ENCODE measurements at regions not wholly inside any gene's neighbourhood (a gene's known extent, or its start where the extent isn't known, plus 50 kb on each side); places are given as distances from the start of the nearest gene placed in this dataset.
"Not testable (repeated sequence)": the region's sequence is repeated elsewhere in the genome, so short reads cannot be mapped to it uniquely, and the experiment has no call there.

DNA sequence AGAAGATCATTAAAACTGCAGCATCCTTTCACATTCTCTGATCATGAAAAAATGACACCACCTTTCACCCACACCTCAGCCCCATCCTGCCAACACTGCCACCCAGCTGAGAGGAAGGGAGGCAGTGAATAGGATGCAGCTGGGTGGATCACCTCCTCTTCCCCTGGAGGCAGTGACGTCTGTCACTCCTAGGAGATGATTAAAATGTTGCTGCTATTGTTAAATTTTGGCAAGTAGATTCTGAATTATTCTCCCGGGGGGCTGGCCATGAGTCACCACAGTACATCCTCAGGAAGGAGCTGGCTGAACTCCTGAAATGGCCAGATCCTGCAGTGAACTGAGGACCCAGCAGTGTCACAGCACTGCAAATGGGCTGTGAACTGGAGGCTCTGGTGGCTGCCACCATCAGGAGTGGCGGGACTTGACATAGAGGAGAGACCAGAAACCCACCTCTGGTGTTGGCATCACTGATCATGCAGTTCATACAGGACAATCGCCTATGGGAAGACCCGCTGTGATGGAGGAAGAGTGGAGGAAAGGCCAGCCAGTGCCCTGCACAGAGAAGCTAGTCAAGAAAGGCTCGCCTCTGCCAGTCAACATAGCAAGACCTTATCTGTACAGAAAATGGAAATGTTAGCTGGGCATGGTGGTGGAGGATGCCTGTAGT lies 199.1 kb downstream of the FAM43A start:
- no peak for DNase-seq

GRCh38 chr3:194885766-194886165 lies 200.1 kb downstream of the FAM43A start:
- no peak for DNase-seq

GRCh38 chr3:194886836-194887235 lies 201.2 kb downstream of the FAM43A start:
- no peak for DNase-seq

GRCh38 chr3:194888062-194888461 lies 202.4 kb downstream of the FAM43A start:
- DNase-seq: not testable (repeated sequence)

- DNase-seq: no peak
Measured at GRCh38 chr3:194888916-194889315, 203.2 kb downstream of the FAM43A start.

- DNase-seq: no peak
Measured at GRCh38 chr3:194890091-194890490, 204.4 kb downstream of the FAM43A start.

DNA sequence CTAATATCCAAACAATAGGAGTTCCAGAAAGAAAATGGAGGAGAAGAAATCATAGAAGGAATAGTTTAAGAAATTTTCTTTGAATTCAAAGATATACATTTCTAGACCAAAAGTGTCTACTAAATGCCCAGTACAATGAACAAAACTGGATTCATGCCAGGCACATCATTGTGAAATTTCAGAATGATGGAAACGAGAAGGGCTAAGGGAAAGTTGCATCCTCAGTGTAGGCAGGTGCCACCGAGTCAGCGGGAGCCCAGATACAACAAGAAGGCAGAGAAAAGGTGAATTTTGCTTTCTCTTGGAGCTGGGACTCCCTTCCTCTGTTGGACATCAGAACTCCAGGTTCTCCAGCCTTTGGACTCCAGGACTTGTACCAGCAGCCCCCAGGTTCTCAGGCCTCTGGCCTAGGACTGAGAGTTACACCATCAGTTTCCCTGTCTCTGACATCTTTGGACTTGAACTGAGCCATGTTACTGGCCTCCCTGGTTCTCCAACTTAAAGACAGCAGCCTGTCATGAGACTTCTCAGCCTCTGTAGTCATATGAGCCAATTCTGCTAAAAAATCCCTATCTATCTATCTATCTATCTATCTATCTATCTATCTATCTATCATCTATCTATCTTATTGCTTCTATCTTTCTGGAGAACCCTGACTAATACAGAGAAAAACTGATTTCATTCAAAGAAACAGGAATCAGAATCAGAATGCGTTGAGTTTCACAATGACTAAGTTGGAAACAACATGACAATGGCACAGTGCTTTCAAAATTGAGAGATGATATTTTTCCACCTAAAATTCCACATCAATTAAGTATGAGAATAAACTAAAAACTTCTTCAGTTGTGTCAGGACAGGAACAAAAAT lies 207.7 kb downstream of the FAM43A start:
- no peak for DNase-seq

DNA sequence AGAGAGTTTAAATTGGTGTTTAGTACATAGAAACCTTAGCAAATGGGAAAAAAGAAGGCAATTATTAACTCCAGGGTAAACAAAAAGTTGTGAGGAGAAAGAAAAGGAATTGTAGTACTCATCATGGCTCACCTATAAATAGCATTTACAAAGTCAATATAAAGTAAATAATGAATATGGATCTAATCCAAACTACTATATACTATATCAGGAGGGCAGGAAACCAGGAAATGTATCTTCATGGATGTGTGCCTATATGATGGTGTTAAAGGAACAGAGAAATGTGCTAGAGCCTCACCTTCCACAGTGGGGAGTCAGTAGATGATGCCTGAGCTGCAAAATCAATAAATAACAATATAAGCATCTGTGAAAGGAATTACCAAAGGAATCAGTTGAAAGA lies 208.9 kb downstream of the FAM43A start:
- DNase-seq: no peak

DNA sequence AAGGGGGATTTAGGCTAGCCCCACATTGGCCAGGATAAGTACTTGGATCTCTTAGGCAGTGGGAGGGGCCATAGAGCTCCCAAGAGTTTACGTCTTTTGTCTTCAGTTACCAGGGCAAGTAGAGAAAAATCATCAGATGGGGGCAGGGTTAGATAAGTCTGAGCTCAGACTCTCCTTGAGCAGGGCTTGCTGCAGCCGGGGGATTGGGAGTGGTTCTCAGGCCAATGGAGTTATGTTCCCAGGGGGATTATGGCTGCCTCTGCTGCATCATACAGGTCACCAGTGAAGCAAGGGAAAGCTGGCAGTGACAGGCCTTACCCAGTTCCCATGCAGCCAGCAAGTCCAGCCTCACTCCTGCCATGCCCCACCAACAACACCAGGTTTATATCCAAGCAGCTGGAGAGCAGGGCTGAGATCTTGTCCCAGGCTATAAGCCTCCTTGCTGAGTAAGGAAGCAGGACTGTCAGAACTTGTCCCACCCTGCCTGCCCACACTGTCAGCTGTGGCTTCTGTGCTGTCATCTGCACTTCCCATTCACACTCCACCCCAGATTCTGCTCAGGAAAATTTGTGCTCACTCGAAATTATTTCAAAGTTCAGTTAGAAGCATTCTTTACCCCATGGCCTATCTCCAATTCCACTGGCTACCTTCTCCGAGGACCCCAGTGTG lies 215.3 kb downstream of the FAM43A start:
- no peak for DNase-seq

DNA sequence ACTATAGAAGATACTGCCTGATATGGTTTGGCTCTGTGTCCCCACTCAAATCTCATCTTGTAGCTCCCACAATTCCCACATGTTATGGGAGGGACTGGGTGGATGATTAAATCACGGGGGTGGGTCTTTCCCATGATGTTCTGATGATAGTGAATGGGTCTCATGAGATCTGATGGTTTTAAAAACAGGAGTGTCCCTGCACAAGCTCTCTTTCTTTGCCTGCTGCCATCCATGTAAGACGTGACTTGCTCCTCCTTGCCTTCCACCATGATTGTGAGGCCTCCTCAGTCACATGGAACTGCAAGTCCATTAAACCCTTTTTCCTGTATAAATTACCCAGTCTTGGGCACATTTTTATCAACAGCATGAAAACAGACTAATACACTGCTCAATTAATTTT lies 217.8 kb downstream of the FAM43A start:
- DNase-seq: not testable (repeated sequence)

GRCh38 chr3:194904999-194905398 lies 219.3 kb downstream of the FAM43A start:
- DNase-seq: not testable (repeated sequence)

DNA sequence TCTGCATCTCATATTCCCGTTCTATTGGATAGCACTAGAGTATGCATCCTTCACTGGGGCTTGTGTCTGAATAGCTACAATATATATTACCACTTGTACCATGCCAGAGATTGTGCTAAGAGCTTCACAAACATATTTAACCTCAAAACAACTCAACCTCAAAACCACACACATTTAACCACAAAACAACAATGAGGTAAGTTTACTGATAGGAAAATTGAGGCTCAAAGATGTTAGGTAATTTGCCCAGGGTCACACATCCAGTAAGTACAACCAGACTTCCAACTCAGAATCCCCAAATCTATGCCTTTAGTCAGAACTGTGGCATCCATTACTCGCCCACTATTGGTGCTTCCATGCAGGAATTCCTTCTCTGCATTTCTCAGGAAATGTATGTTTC lies 220.0 kb downstream of the FAM43A start:
- no peak for DNase-seq

GRCh38 chr3:194906229-194906629 lies 220.5 kb downstream of the FAM43A start:
- no peak for DNase-seq

GRCh38 chr3:194906970-194907629 lies 221.4 kb downstream of the FAM43A start:
- DNase-seq: no peak

DNA sequence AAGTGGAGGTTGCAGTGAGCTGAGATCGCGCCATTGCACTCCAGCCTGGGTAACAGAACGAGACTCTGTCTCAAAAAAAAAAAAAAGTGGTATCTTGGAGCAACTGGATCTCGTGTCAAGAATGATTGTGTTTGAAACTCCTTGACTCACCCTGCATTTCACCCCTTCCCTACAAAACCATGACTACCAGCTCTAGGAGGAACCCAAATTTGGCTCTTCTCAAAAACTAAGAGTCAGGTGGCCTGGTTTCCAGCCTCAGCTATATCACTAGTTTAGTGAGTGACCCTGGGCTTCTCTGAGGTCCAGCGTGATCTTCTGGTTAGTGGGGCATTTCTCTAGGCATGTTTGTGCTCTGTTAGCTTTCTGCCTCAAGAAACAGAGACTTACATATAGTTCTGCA lies 222.1 kb downstream of the FAM43A start:
- no peak for DNase-seq

DNA sequence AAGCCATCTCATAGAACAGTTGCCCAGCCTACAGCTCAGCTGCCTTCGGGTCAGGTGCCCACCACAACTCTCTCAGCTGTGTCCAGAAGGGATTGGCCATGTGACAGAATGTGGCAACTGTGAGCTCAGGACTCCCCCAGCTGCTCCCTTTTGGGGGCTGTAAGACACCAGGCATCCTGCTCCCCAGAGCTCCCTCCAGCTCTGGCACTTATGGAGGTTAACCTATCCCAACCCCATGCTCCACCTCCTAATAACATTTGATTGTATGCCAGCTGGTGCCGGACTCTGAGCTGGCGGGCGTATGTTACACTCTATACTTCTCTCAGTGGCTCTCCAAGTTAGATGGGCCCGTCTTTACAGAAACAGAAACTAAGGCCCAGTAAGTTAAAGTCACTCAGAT lies 222.8 kb downstream of the FAM43A start:
- DNase-seq: no peak

DNA sequence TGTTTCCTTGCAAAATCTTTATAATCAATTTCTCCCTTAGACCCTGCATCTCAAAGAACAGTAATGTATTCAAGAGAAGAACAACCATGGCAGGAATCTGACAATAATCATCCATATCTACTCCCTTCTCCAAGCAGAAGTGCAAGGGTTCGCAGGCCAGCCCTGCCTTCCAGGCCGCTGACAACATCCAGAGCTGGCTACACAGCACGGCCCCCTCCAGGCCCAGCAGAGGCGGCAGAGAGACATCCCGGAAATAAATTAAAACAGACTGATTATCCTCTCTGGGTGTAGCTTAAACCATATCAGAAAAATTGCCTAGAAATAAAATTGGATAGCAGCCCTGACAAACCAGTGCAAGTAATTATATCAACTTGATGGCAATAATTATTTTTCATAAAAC lies 223.3 kb downstream of the FAM43A start:
- DNase-seq: no peak

DNA sequence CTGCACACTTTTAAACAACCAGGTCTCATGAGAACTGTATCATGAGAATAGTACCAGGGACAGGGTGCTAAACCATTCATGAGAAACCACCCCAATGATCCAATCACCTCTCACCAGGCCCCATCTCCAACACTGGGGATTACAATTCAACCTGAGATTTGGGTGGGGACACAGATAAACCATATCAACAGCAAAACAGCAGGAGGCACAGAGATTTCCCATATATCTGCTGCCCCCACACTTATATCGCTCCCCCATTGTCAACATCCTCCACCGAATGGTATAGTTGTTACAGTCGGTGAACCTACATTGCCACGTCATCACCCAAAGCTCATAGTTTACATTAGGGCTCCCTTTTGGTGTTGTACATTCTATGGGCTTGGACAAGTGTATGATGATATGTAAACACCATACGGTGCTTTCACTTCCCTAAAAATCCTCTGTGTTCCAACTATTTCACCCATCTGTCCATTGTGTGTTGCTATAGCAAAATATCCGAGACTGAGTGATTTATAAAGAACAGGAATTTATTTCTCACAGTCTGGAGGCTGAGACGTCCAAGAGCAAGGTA lies 224.8 kb downstream of the FAM43A start:
- no peak for DNase-seq

- DNase-seq: no peak
Measured at GRCh38 chr3:194913316-194913715, 227.6 kb downstream of the FAM43A start.

DNA sequence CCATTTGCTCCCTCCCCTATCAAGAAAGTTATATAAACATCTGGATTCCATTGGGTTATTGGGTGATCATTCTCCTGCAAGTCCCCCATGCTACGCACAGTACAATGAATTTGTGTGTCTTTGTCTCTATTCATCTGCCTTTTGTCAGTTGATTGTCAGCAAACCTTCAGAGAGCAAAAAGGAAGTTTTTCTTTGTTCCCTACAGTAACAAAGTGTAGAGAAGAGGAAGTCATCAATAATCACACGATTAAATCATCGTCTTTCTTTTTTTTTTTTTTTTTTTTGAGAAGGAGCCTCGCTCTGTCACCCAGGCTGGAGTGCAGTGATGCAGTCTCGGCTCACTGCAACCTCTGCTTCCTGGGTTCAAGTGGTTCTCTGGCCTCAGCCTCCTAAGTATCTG lies 239.2 kb downstream of the FAM43A start:
- DNase-seq: not testable (repeated sequence)

- DNase-seq: no peak
Measured at GRCh38 chr3:194925614-194926013, 239.9 kb downstream of the FAM43A start.

GRCh38 chr3:194928227-194928626 lies 242.5 kb downstream of the FAM43A start:
- DNase-seq: no peak

Data from activated gamma-delta T cell (primary cell).